ENCODE measurements at regions not wholly inside any gene's neighbourhood (a gene's known extent, or its start where the extent isn't known, plus 50 kb on each side); places are given as distances from the start of the nearest gene placed in this dataset.

- Histone ChIP-seq H3K36me3 (ENCODE audit: low read depth) (no peaks in the 10 kb centered on the region), H3K79me2 (ENCODE audit: low read depth) (no peaks in the 10 kb centered on the region), H2AFZ (no peak overlapping the region), H3K4me3 (no peak overlapping the region), H3K27ac (no peak overlapping the region), H3K9me3 (ENCODE audit: insufficient read depth, low read depth) (no peaks in the 10 kb centered on the region), H4K20me1 (ENCODE audit: insufficient read depth) (no peaks in the 10 kb centered on the region), H3K9me2 (ENCODE audit: insufficient read depth) (no peaks in the 10 kb centered on the region), H3F3A (ENCODE audit: insufficient read depth, low read depth) (no peaks in the 10 kb centered on the region), H3K27me3 (ENCODE audit: insufficient read depth, low read depth) (no peaks in the 10 kb centered on the region), H3K4me2 (no peak overlapping the region), H3K4me1 (replicated peaks; ENCODE audit: insufficient read depth) (no peaks in the 10 kb centered on the region)
- no TSS peak for BruUV-seq (replicated peaks)
- intact Hi-C loops (cut with micrococcal nuclease; ENCODE audit: unreplicated experiment): no loop called here
- CTCF ChIA-PET: no interaction called here
- POLR2A ChIA-PET (ENCODE audit: unreplicated experiment): no interaction called here
- no peak for TF ChIP-seq EZH2 (IDR thresholded peaks at IDR 0.05; ENCODE audit: low read depth)
- TF ChIP-seq, protein P1, sequence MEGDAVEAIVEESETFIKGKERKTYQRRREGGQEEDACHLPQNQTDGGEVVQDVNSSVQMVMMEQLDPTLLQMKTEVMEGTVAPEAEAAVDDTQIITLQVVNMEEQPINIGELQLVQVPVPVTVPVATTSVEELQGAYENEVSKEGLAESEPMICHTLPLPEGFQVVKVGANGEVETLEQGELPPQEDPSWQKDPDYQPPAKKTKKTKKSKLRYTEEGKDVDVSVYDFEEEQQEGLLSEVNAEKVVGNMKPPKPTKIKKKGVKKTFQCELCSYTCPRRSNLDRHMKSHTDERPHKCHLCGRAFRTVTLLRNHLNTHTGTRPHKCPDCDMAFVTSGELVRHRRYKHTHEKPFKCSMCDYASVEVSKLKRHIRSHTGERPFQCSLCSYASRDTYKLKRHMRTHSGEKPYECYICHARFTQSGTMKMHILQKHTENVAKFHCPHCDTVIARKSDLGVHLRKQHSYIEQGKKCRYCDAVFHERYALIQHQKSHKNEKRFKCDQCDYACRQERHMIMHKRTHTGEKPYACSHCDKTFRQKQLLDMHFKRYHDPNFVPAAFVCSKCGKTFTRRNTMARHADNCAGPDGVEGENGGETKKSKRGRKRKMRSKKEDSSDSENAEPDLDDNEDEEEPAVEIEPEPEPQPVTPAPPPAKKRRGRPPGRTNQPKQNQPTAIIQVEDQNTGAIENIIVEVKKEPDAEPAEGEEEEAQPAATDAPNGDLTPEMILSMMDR (conservative IDR thresholded peaks at IDR 0.05): no peak
- no peak for DNase-seq
Measured at GRCh38 chr4:156420623-156421022, 467.0 kb upstream of the CTSO start.

GRCh38 chr4:156419080-156419685, 465.5 kb upstream of the CTSO start:
- ChIA-PET POLR2A (ENCODE audit: unreplicated experiment) (no interaction called here), CTCF (no interaction called here)
- no peak for DNase-seq
- H3K9me2 ChIP-seq (ENCODE audit: insufficient read depth): no peaks in the 10 kb centered on the region
- no peaks in the 10 kb centered on the region for H3K36me3 ChIP-seq (ENCODE audit: low read depth)
- no peaks in the 10 kb centered on the region for H3K4me1 ChIP-seq (replicated peaks; ENCODE audit: insufficient read depth)
- H3F3A ChIP-seq (ENCODE audit: insufficient read depth, low read depth): no peaks in the 10 kb centered on the region
- no peak overlapping the region for H3K4me2 ChIP-seq
- intact Hi-C loops (cut with micrococcal nuclease; ENCODE audit: unreplicated experiment): no loop called here
- no peak overlapping the region for H3K27ac ChIP-seq
- TF ChIP-seq, protein P1 (conservative IDR thresholded peaks at IDR 0.05): no peak
- TF ChIP-seq EZH2 (IDR thresholded peaks at IDR 0.05; ENCODE audit: low read depth): no peak
- no peaks in the 10 kb centered on the region for H3K27me3 ChIP-seq (ENCODE audit: insufficient read depth, low read depth)
- no peaks in the 10 kb centered on the region for H3K9me3 ChIP-seq (ENCODE audit: insufficient read depth, low read depth)
- H3K79me2 ChIP-seq (ENCODE audit: low read depth): no peaks in the 10 kb centered on the region
- no peaks in the 10 kb centered on the region for H4K20me1 ChIP-seq (ENCODE audit: insufficient read depth)
- H3K4me3 ChIP-seq: no peak overlapping the region
- BruUV-seq (replicated peaks): no TSS peak
- no peak overlapping the region for H2AFZ ChIP-seq

- Histone ChIP-seq H3K4me1 (replicated peaks; ENCODE audit: insufficient read depth) (no peaks in the 10 kb centered on the region), H3K4me2 (no peak overlapping the region), H3K9me3 (ENCODE audit: insufficient read depth, low read depth) (no peaks in the 10 kb centered on the region), H3F3A (ENCODE audit: insufficient read depth, low read depth) (no peaks in the 10 kb centered on the region), H4K20me1 (ENCODE audit: insufficient read depth) (no peaks in the 10 kb centered on the region), H3K4me3 (no peak overlapping the region), H3K79me2 (ENCODE audit: low read depth) (no peaks in the 10 kb centered on the region), H3K27me3 (ENCODE audit: insufficient read depth, low read depth) (no peaks in the 10 kb centered on the region), H2AFZ (no peak overlapping the region), H3K9me2 (ENCODE audit: insufficient read depth) (no peaks in the 10 kb centered on the region), H3K36me3 (ENCODE audit: low read depth) (no peaks in the 10 kb centered on the region), H3K27ac (no peak overlapping the region)
- DNase-seq: no peak
- TF ChIP-seq, protein P1 (conservative IDR thresholded peaks at IDR 0.05): no peak
- no peak for TF ChIP-seq EZH2 (IDR thresholded peaks at IDR 0.05; ENCODE audit: low read depth)
- POLR2A ChIA-PET (ENCODE audit: unreplicated experiment): no interaction called here
- intact Hi-C loops (cut with micrococcal nuclease; ENCODE audit: unreplicated experiment): no loop called here
- CTCF ChIA-PET: no interaction called here
- BruUV-seq (replicated peaks): no TSS peak
Measured at GRCh38 chr4:156414406-156414805, 460.7 kb upstream of the CTSO start.
